ENCODE measurements at regions not wholly inside any gene's neighbourhood (a gene's known extent, or its start where the extent isn't known, plus 50 kb on each side); places are given as distances from the start of the nearest gene placed in this dataset.

DNA sequence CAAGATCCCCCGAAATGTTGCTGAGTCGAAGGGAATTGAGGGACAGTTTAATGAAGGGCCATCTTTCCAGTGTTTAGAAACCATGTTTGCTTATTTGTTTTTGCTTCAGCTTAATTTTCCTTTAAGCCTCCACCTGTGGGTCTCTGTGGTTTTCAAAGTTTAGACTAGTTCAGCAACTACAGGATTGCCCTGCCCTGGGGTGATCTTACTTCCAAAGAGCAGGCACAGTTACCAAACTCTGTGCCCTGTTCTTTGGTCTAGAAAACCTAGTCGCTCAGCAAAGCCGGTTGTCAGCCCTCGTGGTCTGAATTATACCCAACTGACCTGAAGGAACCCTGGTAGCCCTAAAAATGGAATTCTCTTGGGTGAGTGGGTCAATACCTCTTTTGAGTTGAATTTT lies 219.2 kb upstream of the GMDS start:
- TF ChIP-seq, protein P1, sequence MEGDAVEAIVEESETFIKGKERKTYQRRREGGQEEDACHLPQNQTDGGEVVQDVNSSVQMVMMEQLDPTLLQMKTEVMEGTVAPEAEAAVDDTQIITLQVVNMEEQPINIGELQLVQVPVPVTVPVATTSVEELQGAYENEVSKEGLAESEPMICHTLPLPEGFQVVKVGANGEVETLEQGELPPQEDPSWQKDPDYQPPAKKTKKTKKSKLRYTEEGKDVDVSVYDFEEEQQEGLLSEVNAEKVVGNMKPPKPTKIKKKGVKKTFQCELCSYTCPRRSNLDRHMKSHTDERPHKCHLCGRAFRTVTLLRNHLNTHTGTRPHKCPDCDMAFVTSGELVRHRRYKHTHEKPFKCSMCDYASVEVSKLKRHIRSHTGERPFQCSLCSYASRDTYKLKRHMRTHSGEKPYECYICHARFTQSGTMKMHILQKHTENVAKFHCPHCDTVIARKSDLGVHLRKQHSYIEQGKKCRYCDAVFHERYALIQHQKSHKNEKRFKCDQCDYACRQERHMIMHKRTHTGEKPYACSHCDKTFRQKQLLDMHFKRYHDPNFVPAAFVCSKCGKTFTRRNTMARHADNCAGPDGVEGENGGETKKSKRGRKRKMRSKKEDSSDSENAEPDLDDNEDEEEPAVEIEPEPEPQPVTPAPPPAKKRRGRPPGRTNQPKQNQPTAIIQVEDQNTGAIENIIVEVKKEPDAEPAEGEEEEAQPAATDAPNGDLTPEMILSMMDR (IDR thresholded peaks at IDR 0.05; ENCODE audit: insufficient read depth, low read length, poor library complexity, severe bottlenecking) = no peak
- TF ChIP-seq EZH2phosphoT487 (conservative IDR thresholded peaks at IDR 0.05; ENCODE audit: low read length) = no peak

Measured in SU-DHL-6 (cell line).